GM19463 (cell line): ENCODE measurements at regions not wholly inside any gene's neighbourhood (a gene's known extent, or its start where the extent isn't known, plus 50 kb on each side); places are given as distances from the start of the nearest gene placed in this dataset.
"Not testable (repeated sequence)": the region's sequence is repeated elsewhere in the genome, so short reads cannot be mapped to it uniquely, and the experiment has no call there.

ENCODE experiments used
- ATAC-seq: cut with Tn5 transposase; IDR thresholded peaks from one replicate; pipeline ENCODE4 v1.9.1; 2021; ENCODE audit warnings: mild to moderate bottlenecking, moderate library complexity; ENCODE audit not compliant: unreplicated experiment

DNA sequence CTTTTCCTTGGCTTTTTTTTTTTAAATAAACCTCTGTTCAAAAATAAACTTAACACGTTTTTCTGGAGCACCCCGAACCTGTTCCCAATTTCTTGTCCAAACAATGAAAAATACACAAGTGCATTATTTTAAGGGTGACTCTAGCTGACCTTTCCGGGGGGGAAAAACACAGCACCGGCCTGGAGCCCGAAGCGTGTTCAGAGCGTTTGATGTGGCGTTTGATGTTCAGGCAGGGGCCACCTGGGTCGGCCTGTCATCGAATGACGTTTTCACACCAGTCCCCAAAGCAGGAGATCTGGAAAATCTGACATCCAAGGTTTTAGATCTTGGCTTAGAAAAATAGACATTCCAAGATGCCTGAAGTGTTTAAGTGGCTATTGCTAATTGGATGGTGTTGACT, 282.1 kb downstream of the SHOX start:
- ATAC-seq: no peak

DNA sequence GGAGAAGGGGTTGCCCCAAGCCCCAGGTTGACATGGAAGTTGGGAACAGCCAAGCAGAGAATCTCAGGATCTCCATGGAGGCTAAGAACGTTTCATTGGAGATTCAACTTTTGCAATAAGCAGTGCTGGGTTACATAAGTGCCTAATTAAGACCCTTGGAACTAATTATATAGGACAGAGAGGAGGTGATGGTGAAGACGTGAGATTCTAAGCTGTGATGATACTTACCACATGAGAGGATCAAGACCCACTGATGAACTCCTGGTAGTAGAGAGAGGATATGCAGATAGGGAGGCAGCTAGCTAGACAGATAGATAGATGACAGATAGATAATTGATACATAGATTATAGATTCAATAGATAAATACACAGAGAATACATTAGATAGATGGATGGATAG, 278.5 kb downstream of the SHOX start:
- not testable (repeated sequence) for ATAC-seq

DNA sequence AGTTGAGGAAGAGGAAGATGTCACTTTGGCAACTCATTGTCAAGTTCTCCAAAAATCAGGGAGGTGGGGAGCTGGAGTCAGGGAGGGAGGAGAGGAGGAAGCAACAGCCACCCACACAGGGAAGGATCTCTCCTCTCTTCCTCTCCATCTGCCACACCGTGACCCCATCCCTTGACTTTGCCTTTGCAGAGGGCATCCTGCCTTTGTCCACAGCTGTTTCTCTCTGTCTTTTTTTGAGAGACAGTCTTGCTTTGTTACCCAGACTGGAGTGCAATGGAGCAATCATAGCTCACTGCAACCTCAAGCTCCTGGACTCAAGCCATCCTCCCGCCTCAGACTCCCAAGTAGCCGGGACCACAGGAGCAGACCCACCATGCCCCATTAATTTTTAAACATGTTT, 276.0 kb downstream of the SHOX start:
- no peak for ATAC-seq

DNA sequence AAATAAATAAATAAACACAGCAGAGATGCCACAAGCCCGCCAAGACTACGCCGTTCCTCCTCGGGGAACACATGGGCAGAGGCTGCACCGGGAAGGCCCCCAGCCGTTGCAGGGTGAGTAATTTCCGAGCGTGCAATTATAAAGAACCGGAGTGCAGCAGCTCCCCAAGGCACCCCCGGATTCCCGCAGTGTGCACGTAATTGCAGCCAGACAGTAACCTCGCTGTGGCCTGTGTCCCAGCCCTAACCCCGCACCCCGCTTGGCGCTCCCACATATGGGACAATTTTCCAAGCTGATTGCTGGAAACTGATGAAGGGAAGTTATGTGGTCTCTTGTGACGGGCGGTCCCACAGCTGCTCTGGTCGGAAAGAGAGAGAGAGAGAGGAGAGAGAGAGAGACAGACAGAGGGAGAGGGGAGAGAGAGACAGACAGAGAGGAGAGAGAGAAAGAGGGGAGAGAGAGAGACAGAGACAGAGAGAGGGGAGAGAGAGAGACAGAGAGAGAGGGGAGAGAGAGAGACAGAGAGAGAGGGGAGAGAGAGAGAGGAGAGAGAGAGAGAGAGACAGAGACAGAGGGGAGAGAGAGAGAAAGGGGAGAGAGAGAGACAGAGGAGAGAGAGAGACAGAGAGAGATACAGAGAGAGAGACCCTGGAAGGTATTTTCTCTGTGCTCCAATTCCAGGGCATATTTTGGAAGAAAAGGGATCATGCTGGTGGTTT, 275.4 kb downstream of the SHOX start:
- ATAC-seq: no peak

DNA sequence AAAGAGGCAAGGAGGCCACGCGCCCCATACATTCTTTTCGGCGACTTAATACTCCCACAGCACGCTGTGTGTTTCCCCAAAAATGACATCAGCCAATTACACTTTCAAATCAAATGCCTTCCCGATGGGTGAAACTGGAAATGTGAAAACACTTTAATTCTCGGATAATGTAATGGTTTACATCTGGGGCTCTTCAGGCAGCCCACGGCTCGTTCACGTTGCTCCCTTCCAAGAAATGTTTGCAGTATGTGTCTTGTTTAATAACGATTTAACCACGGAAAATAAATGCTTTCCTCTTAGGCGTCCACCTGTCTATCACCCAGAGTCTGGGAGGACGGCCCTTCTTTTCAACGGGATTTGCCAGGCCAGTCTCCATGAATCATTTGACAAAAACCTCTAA, 272.5 kb downstream of the SHOX start:
- no peak for ATAC-seq

DNA sequence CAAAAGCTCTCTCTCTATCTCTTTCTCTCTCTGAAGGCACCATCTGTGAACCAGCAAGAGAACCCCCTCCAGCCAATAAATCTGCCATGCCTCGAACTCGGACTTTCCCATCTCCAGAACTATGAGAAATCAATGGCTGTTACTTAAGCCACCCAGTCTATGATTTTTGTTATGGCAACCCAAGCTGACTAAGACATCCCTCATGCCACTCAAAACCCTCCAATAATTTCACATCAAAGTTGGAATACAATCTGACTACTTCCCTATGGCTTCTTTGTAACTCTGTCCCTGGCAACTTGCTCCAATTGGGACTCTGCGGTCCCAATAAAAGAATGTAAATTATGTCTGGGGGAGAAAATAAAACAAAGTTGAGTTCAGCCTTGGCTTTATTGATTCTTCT, 265.7 kb downstream of the SHOX start:
- no peak for ATAC-seq

DNA sequence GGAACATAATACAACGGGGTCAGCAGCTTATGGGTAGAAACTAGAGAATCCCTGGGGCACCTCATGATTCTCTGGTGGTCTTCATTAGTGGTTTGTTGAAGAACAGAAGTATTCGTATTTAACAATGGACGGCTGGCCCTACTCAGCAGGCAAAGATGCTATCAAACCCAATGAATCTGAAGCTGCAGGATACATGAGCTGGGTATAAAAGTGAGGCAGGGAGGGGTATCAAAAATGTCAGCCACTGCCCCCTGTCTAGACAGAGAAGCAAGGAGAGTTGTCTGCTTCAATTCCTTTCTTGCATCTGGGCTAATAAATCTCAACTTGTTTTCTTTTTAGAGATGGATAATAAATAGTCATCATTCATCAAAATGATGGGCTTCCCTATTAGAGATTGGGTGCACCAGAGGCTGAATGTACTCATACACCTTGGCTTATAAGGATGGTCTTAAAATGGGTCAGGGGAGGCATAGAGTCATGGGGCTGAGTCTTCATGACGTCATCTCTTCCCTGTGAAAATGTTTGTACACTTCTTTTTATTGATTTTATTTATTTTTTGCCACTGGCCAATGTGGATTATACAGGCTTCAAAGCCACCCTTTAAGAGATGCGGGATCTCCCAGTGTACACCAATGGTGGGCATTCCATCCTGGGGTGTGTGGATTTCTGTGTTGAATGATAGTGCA, 259.5 kb downstream of the SHOX start:
- ATAC-seq: no peak

DNA sequence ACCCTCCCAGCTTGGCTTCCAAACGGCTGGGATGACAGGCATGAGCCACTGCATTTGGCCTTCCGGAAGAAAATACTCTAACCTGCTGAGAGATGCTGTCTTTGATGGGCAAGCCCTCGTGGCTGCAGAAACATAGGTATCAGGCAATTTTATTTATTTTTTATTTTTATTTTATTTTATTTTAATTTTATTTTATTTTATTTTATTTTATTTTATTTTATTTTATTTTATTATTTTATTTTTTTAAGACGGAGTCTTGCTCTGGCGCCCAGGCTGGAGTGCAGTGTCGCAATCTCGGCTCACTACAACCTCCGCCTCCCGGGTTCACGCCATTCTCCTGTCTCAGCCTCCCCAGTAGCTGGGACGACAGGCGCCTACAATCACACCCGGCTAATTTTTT, 257.1 kb downstream of the SHOX start:
- not testable (repeated sequence) for ATAC-seq

DNA sequence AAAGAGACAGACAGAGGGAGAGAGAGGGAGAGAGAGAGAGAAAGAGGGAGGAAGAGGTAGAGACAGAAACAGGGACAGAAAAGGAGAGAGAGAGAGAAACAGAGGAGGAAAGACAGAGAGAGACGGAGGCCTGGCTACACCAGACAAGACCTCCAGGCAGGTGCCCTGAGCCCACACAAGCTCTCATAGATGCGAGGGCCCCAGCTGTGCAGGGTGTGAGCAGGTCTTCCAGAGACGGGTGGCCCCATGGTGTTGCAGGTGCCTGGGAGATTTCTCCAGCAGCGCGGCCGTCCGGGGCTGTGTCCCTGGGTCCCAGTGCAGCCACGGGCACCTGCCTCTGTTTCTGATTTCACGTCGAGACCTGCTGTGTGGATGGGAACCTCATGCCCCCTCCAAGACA, 253.0 kb downstream of the SHOX start:
- ATAC-seq: no peak

DNA sequence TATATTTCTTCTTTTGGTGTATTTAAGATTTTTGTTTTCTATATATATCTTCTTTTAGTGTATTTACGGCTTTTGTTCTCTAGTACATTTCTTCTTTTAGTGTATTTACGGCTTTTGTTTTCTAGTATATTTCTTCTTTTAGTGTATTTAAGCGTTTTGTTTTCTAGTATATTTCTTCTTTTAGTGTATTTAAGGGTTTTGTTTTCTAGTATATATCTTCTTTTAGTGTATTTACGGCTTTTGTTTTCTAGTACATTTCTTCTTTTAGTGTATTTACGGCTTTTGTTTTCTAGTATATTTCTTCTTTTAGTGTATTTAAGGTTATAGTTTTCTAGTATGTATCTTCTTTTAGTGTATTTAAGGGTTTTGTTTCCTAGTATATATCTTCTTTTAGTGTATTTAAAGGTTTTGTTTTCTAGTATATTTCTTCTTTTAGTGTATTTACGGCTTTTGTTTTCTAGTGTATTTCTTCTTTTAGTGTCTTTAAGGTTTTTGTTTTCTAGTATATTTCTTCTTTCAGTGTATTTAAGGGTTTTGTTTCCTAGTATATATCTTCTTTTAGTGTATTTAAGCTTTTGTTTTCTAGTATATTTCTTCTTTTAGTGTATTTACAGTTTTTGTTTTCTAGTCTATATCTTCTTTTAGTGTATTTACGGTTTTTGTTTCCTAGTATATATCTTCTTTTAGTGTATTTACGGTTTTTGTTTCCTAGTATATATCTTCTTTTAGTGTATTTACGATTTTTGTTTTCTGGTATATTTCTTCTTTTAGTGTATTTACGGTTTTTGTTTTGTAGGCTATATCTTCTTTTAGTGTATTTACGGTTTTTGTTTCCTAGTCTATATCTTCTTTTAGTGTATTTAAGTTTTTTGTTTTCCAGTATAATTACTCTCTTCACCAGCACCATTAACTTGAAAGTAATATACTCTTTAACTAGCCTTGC, 249.4 kb downstream of the SHOX start:
- ATAC-seq: not testable (repeated sequence)

DNA sequence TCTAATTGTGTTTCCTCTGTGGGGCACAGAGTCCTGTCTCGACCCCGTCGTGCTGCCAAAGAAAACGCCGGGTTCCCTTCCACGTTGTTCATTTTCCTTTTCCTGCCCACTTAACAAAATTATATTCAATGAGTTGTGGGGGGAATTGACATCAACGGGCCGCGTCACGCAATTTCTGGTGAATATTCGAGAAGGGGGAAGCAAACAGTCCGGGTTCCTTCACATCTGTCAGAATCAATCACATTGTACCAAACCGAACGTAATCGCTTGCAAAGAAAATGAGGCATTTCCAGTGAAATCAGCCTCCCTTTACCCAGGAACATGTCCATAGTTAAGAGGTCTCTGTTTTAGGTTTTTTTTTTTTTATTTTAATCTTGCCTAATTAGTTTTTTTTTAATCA, 243.5 kb downstream of the SHOX start:
- no peak for ATAC-seq

DNA sequence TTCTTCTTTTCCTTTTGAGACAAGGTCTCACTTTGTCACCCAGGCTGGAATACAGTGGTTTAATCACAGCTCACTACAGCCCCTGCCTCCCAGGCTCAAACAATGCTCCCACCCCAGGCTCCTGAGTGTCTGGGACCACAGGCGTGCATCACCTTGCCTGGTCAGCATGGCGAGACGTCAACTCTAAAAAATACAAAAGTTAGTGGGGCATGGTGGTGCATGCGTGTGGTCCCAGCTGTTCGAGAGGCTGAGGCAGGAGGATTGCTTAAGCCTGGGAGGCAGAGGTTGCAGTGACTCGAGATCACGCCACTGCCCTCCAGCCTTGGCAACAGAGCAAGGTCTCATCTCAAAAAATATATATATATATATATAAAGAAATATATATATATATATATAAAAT, 242.4 kb downstream of the SHOX start:
- ATAC-seq: no peak

DNA sequence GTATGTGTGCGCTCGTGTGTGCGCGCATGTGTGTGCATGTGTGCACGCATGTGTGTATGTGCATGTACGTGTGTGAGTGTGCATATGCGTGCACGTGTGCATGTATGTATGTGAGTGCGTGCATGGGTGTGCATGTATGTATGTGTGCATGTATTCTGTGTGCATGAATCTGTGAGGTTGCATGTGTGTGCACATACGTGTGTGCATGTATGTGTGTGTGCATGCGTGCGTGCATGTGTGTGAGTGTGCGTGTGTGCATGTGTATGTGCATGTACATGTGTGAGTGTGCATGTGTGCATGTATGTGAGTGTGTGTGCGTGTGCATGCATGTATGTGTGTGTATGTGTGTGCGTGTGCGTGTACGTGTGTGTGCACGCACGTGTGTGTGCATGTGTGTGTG, 241.5 kb downstream of the SHOX start:
- no peak for ATAC-seq

DNA sequence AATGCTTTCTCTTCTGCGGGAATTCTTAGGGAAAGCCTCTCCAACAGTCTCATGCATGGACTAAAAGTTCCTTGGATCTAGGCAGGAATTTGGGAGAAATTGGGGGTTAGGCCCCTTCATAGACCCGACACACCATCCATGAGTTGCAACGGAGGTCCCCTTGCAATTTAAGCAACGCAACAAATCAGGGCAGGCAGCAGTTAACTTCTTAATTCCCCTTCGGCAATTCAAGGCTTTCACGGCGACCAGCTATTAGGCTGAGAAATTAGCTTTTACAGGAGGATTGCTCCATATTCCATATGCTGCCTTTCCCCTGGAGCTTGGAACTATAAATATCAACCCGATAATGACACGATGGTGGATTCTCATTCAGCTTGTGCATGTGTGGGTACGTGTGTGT, 241.0 kb downstream of the SHOX start:
- no peak for ATAC-seq

DNA sequence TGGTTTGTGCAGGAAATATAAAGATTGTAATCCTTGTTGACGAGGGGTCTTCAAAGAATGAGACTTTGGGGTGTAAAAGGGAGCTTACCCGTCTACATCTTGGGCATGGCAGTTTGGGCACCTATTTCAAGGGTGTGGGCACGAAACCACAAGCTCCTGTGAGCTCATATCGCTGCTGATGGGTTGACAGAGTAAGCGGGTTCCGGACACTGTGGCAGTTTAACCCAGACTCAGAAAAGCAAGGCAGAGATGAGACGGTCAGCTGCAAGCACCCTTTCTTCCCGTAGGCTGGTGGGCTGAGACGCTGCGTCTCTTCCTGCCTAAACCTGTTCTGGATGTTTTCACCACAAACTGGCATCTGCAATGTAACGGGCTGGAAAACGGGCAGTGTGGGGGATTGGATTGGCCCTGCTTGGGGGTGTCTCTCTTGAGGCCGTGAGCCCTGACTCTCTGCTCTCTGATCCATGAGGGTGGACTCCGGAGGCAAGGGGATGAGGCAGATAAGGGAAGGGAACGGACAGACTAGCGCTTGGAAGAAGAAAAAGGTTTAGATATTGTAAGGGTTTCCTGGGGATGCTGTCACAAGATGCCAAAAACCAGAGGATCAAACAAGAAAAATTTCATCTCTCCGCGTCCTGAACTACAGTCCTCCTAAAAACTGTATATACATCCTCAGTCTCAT, 237.5 kb downstream of the SHOX start:
- no peak for ATAC-seq

DNA sequence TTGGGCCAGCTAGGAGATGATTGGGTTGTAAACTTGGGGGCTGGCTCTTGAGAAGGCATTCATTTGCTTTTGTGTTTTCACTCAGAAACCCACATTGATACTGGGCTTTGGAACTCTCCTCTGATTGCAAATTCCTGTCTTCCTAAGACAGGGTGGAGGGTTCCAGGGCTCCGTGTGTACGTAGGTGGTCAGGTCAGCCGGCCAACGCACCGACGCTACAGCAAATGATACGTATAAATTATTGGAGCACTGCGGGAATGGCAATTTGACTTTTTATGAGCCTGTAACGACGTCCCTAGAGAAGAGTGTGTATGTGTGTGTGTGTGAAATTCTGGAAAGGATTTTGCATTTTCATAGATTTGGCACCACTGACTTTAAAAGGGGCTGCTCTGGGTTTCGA, 236.9 kb downstream of the SHOX start:
- no peak for ATAC-seq

DNA sequence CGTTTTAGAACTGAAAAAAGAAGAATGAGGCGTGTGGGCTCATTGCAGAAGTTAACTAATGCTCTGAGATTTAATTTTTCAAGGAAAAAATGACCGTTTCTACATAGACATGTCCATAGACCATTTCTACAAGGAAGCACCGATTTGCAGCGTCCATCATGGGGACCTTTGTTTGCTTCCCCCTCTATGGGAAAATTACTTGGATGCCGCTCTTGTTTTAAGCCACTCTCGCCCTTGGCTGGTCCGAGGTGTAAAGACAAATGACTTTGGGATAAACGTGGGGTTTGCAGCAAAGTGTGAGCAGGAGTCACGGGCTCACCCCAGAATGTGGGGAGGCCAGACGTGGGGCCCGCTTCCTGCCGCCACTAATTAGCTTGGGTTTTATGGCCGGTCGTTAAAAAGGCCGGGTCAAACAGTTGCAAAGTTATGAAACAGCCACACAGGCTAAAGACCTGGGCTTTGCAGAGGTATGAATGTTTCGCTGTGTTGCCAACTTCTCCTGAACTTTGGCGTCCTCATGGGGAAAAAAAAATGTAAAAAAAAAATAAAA, 235.9 kb downstream of the SHOX start:
- no peak for ATAC-seq

DNA sequence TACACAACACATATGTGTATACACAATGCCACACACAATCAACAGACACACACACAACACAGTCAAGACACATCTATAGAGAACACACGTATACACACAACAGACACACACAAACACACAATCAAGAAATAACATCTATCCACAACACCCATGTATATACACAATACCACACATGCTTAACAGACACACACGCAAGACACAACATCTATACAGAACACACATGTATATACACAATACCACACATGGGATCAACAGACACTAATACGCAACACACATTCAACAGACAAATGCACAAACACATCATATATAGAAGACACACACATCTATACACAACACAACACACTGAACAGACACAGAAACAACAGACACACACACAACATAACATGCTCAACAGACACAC, 234.8 kb downstream of the SHOX start:
- ATAC-seq: no peak

DNA sequence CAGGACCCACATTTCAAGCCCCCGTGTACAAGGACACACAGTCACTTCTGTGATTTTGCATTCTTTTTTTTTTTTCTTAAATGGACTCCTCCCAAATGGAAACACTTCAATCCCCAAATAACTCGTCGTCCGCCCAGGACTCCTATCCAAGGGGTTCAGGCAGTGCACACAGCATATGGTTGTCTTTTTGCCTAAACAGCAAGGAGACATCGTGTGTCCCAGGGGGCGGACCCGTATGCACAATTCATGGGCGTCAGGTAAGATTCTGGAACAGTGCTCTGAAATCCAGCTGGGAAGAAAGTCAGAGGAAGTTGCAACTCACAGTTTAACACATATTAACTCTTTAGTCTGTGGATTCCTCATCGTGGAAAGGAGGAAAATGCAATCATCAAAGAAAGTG, 231.3 kb downstream of the SHOX start:
- no peak for ATAC-seq

DNA sequence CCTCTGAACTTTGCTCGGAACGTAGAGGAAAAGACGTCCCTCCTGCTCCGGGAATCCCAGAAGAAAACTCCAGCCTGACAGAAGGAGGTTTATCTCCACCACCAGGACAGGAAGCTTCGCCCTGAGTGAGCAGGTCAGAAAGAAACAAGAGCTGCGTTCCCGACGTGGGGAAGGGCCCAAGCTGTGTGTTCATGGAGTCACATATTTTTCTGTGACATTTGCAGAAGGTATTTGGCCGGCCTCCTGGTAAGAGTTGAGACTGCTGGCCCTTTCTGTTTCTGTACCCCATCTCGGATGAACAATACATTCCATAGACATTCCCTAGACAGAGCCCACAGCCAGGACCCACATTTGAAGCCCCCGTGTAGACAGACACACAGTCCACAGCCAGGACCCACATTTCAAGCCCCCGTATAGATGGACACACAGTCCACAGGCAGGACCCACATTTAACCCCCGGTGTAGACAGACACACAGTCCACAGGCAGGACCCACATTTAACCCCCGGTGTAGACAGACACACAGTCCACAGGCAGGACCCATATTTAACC, 230.8 kb downstream of the SHOX start:
- no peak for ATAC-seq

DNA sequence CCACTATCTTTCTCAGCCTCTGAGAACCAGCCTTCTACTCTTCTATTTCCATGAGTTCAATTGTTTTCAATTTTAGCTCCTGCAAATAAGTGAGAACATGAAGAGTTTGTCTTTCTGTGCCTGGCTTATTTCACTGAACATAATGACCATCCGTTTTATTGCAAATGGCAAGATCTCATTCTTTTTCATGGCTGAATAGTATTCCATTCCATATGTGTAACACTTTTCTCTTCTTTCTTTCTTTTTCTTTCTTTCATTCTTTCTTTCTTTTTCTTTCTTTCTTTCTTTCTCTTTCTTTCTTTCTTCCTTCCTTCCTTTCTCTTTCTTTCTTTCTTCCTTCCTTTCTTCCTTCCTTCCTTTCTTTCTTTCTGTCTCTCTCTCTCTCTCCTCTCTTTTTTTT, 228.7 kb downstream of the SHOX start:
- ATAC-seq: no peak
